IMR-90 (cell line): ENCODE measurements at regions not wholly inside any gene's neighbourhood (a gene's known extent, or its start where the extent isn't known, plus 50 kb on each side); places are given as distances from the start of the nearest gene placed in this dataset.

Source experiments
- ATAC-seq: fragments of 200-7000 bp; cut with Tn5 transposase; 2 replicates; pipeline ENCODE4 v1.9.1; 2020; ENCODE audit warnings: low read depth, mild to moderate bottlenecking, moderate library complexity
- BruUV-seq: library from RNA; stranded (reverse); fragments of 400-500 nt; replicated peaks from 2 replicates; lab custom pipeline; 2021; lab: Mats Ljungman, UMichigan
- CTCF ChIA-PET: fragments of 300-600 bp; formaldehyde crosslinking; extraction: SDS; loops from one replicate; lab custom pipeline; 2021; ENCODE audit warnings: antibody characterized with exemption; lab: Yijun Ruan, JAX
- POLR2A ChIA-PET: fragments of 300-600 bp; sonication (Branson Sonifier 250); formaldehyde crosslinking; loops from one replicate; lab custom pipeline; 2022; ENCODE audit warnings: antibody characterized with exemption; ENCODE audit not compliant: unreplicated experiment; lab: Charles Lee
- DNase-seq: peaks from one replicate; pipeline ENCODE4 v3.0.0; 2013
- H2AFZ ChIP-seq: replicated peaks from 2 replicates; pipeline ENCODE3; 2013; ENCODE audit warnings: low read length, mild to moderate bottlenecking; ENCODE audit not compliant: poor library complexity
- H2AK5ac ChIP-seq: 2 replicates; pipeline ENCODE4 v1.6.1; 2013; ENCODE audit warnings: low read depth, low read length, inconsistent platforms
- H2AK9ac ChIP-seq: replicated peaks from 2 replicates; pipeline ENCODE3; 2013; ENCODE audit warnings: mild to moderate bottlenecking, low read depth, low read length, moderate library complexity; ENCODE audit not compliant: poor library complexity
- H2BK120ac ChIP-seq: 2 replicates; pipeline ENCODE4 v1.6.1; 2013; ENCODE audit warnings: low read depth, low read length, inconsistent platforms
- H2BK15ac ChIP-seq: 3 replicates; pipeline ENCODE4 v1.6.1; 2013; ENCODE audit warnings: low read depth, low read length, inconsistent platforms
- H2BK20ac ChIP-seq: 2 replicates; pipeline ENCODE4 v1.6.1; 2013; ENCODE audit warnings: low read depth, mild to moderate bottlenecking, inconsistent platforms, low read length, moderate library complexity
- H2BK5ac ChIP-seq: 2 replicates; pipeline ENCODE4 v1.6.1; 2013; ENCODE audit warnings: mild to moderate bottlenecking, low read depth, low read length, inconsistent platforms; ENCODE audit not compliant: poor library complexity, severe bottlenecking
- H3K14ac ChIP-seq: replicated peaks from 2 replicates; pipeline ENCODE4 v1.6.1; 2013; ENCODE audit warnings: low read depth, low read length, inconsistent platforms
- H3K18ac ChIP-seq: 2 replicates; pipeline ENCODE4 v1.6.1; 2013; ENCODE audit warnings: low read depth, low read length, control low read depth
- H3K23ac ChIP-seq: 2 replicates; pipeline ENCODE4 v1.6.1; 2013; ENCODE audit warnings: low read depth, low read length, inconsistent platforms
- H3K27ac ChIP-seq: 2 replicates; pipeline ENCODE4 v1.5.1; 2013; ENCODE audit warnings: mild to moderate bottlenecking, control low read depth, low read length; ENCODE audit not compliant: insufficient read depth
- H3K27me3 ChIP-seq: 2 replicates; pipeline ENCODE4 v1.6.1; 2013; ENCODE audit warnings: low read length; ENCODE audit not compliant: control insufficient read depth, insufficient read depth
- H3K36me3 ChIP-seq: 2 replicates; pipeline ENCODE4 v1.6.1; 2013; ENCODE audit warnings: low read length, mixed read lengths; ENCODE audit not compliant: control insufficient read depth, insufficient read depth
- H3K4ac ChIP-seq: 2 replicates; pipeline ENCODE4 v1.6.1; 2013; ENCODE audit warnings: low read depth, low read length, inconsistent platforms
- H3K4me1 ChIP-seq: 2 replicates; pipeline ENCODE4 v1.6.1; 2013; ENCODE audit warnings: low read length, mixed read lengths; ENCODE audit not compliant: control insufficient read depth, insufficient read depth
- H3K4me2 ChIP-seq: 2 replicates; pipeline ENCODE4 v1.6.1; 2013; ENCODE audit warnings: low read depth, mild to moderate bottlenecking, control low read depth, low read length, moderate library complexity
- H3K4me3 ChIP-seq: 2 replicates; pipeline ENCODE4 v1.5.1; 2013; ENCODE audit warnings: low read depth, mild to moderate bottlenecking, control low read depth, low read length, moderate library complexity; ENCODE audit not compliant: insufficient read depth
- H3K56ac ChIP-seq: 2 replicates; pipeline ENCODE4 v1.6.1; 2013; ENCODE audit warnings: low read length, inconsistent platforms; ENCODE audit not compliant: insufficient read depth; ENCODE audit errors: extremely low read depth
- H3K79me1 ChIP-seq, 2 experiments: 2 replicates each; pipeline ENCODE4 v1.6.1; 2013; ENCODE audit warnings: low read length in 2 of 2, inconsistent platforms in 1 of 2, low read depth in 1 of 2
- H3K9ac ChIP-seq: 2 replicates; pipeline ENCODE4 v1.6.1; 2013; ENCODE audit warnings: low read depth, low read length, control low read depth
- H3K9me1 ChIP-seq: 2 replicates; pipeline ENCODE4 v1.6.1; 2013; ENCODE audit warnings: low read length, inconsistent platforms; ENCODE audit not compliant: insufficient read depth
- H3K9me3 ChIP-seq: 2 replicates; pipeline ENCODE4 v1.6.1; 2013; ENCODE audit warnings: low read length; ENCODE audit not compliant: control insufficient read depth, insufficient read depth
- H4K20me1 ChIP-seq: 2 replicates; pipeline ENCODE4 v1.6.1; 2013; ENCODE audit warnings: low read length, inconsistent platforms; ENCODE audit not compliant: insufficient read depth
- H4K5ac ChIP-seq: 2 replicates; pipeline ENCODE4 v1.6.1; 2013; ENCODE audit warnings: mild to moderate bottlenecking, low read depth, low read length, control low read depth
- H4K8ac ChIP-seq, 2 experiments: 2 replicates each; pipeline ENCODE4 v1.6.1; 2013; ENCODE audit warnings: low read depth in 2 of 2, low read length in 2 of 2, control low read depth in 1 of 2, inconsistent platforms in 1 of 2
- H4K91ac ChIP-seq: 2 replicates; pipeline ENCODE4 v1.6.1; 2013; ENCODE audit warnings: low read depth, low read length, inconsistent platforms; ENCODE audit not compliant: insufficient read depth
- BHLHE40 ChIP-seq: fragments of 150-350 bp; IDR thresholded peaks from 2 replicates; pipeline ENCODE4 v1.6.1; 2016; ENCODE audit warnings: mild to moderate bottlenecking, low read depth, low read length
- CEBPB ChIP-seq: IDR thresholded peaks from 2 replicates; pipeline ENCODE4 v1.6.1; 2012; ENCODE audit warnings: low read depth, low read length, improper control_type of control experiment
- CHD1 ChIP-seq: IDR thresholded peaks from 2 replicates; pipeline ENCODE4 v1.6.1; 2012; ENCODE audit warnings: low read depth, low read length, improper control_type of control experiment
- FOS ChIP-seq: fragments of 150-350 bp; IDR thresholded peaks from 2 replicates; pipeline ENCODE4 v1.6.1; 2016; ENCODE audit warnings: low read depth, low read length
- MAFK ChIP-seq: IDR thresholded peaks from 2 replicates; pipeline ENCODE4 v1.6.1; 2012; ENCODE audit warnings: low read depth, low read length, improper control_type of control experiment
- MAZ ChIP-seq: IDR thresholded peaks from 2 replicates; pipeline ENCODE4 v1.6.1; 2012; ENCODE audit warnings: low read depth, mild to moderate bottlenecking, low read length, improper control_type of control experiment, moderate library complexity, borderline replicate concordance
- MXI1 ChIP-seq: IDR thresholded peaks from 2 replicates; pipeline ENCODE4 v1.6.1; 2012; ENCODE audit warnings: low read depth, mild to moderate bottlenecking, low read length, moderate library complexity, borderline replicate concordance
- NFE2L2 ChIP-seq: fragments of 150-350 bp; IDR thresholded peaks from 2 replicates; pipeline ENCODE4 v1.6.1; 2016; ENCODE audit warnings: low read depth, mild to moderate bottlenecking, low read length
- POLR2A ChIP-seq: IDR thresholded peaks from 2 replicates; pipeline ENCODE4 v1.6.1; 2012; ENCODE audit warnings: mild to moderate bottlenecking, low read depth, low read length
- RAD21 ChIP-seq: IDR thresholded peaks from 2 replicates; pipeline ENCODE4 v1.6.1; 2012; ENCODE audit warnings: low read length, improper control_type of control experiment
- RCOR1 ChIP-seq: IDR thresholded peaks from 2 replicates; pipeline ENCODE4 v1.6.1; 2012; ENCODE audit warnings: mild to moderate bottlenecking, low read length, improper control_type of control experiment; ENCODE audit not compliant: insufficient replicate concordance
- RFX5 ChIP-seq: IDR thresholded peaks from 2 replicates; pipeline ENCODE4 v1.8.0; 2012; ENCODE audit warnings: low read depth, mild to moderate bottlenecking, low read length, moderate library complexity
- SMC3 ChIP-seq: fragments of 150-350 bp; IDR thresholded peaks from 2 replicates; pipeline ENCODE4 v1.6.1; 2016; ENCODE audit warnings: low read depth, mild to moderate bottlenecking, antibody characterized with exemption, low read length, moderate library complexity
- USF2 ChIP-seq: fragments of 150-350 bp; IDR thresholded peaks from 2 replicates; pipeline ENCODE4 v1.6.1; 2017; ENCODE audit warnings: mild to moderate bottlenecking, antibody characterized with exemption, low read length, low read depth
- WGBS, 2 experiments: methylation state at CpG; one replicate each; pipeline versions ENCODE4 v1.1.5 to v1.1.7; 2013; ENCODE audit warnings: missing lambda C conversion rate in 2 of 2; ENCODE audit not compliant: insufficient read length in 1 of 2; ENCODE audit errors: extremely low coverage in 2 of 2; 5-methylcytosine and 5-hydroxymethylcytosine counted together
- dilution Hi-C: fragments of 300-500 bp; cut with HindIII; formaldehyde crosslinking; loops from one replicate; pipeline ENCODE4 v1.14.3; 2018; ENCODE audit warnings: low sequenced_read_pairs; ENCODE audit not compliant: unreplicated experiment
- in situ Hi-C: fragments of 300-500 bp; cut with MboI; formaldehyde crosslinking; loops from 3 replicates; pipeline ENCODE4 v1.14.3; 2019; ENCODE audit warnings: low sequenced_read_pairs, inconsistent platforms, mixed read lengths
- intact Hi-C: fragments of 100-400 bp; cut with micrococcal nuclease; formaldehyde crosslinking; loops from 2 replicates; pipeline ENCODE4 v1.10.0; 2022
- TF ChIP-seq, protein P1 (sequence below): conservative IDR thresholded peaks from 2 replicates; pipeline ENCODE4 v1.5.1; 2012; ENCODE audit warnings: mild to moderate bottlenecking, low read depth, low read length, improper control_type of control experiment
- TF ChIP-seq, protein P2 (sequence below): fragments of 150-350 bp; IDR thresholded peaks from 2 replicates; pipeline ENCODE4 v1.6.1; 2016; ENCODE audit warnings: low read depth, mild to moderate bottlenecking, low read length, moderate library complexity, borderline replicate concordance

- Histone ChIP-seq H3K4me1 (no peaks in the 10 kb centered on the region), H3K4me2 (no peak overlapping the region), H2AK9ac (no peak overlapping the region), H3K9me3 (no peaks in the 10 kb centered on the region), H3K79me1 (no peaks in the 10 kb centered on the region), H2AFZ (no peak overlapping the region), H3K4me3 (no peak overlapping the region), H3K4ac (no peak overlapping the region), H2BK5ac (no peak overlapping the region), H3K56ac (no peak overlapping the region), H4K91ac (no peak overlapping the region), H3K18ac (no peak overlapping the region), H2BK15ac (no peak overlapping the region), H2BK20ac (no peak overlapping the region), H2AK5ac (no peak overlapping the region), H3K27ac (no peak overlapping the region), H3K27me3 (no peaks in the 10 kb centered on the region), H4K8ac (no peak overlapping the region), H4K20me1 (no peaks in the 10 kb centered on the region), H3K9me1 (no peaks in the 10 kb centered on the region), H4K5ac (no peak overlapping the region), H3K36me3 (no peaks in the 10 kb centered on the region), H3K14ac (no peak overlapping the region), H3K23ac (no peak overlapping the region), H3K9ac (no peak overlapping the region), H2BK120ac (no peak overlapping the region)
- in situ Hi-C loops (no loop called here), intact Hi-C loops (no loop called here), dilution Hi-C loops (no loop called here)
- no CpG with 5 or more reads among the region's 2 CpGs for WGBS, 2 experiments
- ATAC-seq (no peak), DNase-seq (no peak)
- no peak for TF ChIP-seq CHD1
- TF ChIP-seq, protein P1, sequence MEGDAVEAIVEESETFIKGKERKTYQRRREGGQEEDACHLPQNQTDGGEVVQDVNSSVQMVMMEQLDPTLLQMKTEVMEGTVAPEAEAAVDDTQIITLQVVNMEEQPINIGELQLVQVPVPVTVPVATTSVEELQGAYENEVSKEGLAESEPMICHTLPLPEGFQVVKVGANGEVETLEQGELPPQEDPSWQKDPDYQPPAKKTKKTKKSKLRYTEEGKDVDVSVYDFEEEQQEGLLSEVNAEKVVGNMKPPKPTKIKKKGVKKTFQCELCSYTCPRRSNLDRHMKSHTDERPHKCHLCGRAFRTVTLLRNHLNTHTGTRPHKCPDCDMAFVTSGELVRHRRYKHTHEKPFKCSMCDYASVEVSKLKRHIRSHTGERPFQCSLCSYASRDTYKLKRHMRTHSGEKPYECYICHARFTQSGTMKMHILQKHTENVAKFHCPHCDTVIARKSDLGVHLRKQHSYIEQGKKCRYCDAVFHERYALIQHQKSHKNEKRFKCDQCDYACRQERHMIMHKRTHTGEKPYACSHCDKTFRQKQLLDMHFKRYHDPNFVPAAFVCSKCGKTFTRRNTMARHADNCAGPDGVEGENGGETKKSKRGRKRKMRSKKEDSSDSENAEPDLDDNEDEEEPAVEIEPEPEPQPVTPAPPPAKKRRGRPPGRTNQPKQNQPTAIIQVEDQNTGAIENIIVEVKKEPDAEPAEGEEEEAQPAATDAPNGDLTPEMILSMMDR, result no peak
- no peak for TF ChIP-seq FOS
- no peak for TF ChIP-seq POLR2A
- TF ChIP-seq SMC3, result no peak
- no peak for TF ChIP-seq RFX5
- no peak for TF ChIP-seq RCOR1
- no peak for TF ChIP-seq CEBPB
- no peak for TF ChIP-seq USF2
- no peak for TF ChIP-seq RAD21
- TF ChIP-seq, protein P2, sequence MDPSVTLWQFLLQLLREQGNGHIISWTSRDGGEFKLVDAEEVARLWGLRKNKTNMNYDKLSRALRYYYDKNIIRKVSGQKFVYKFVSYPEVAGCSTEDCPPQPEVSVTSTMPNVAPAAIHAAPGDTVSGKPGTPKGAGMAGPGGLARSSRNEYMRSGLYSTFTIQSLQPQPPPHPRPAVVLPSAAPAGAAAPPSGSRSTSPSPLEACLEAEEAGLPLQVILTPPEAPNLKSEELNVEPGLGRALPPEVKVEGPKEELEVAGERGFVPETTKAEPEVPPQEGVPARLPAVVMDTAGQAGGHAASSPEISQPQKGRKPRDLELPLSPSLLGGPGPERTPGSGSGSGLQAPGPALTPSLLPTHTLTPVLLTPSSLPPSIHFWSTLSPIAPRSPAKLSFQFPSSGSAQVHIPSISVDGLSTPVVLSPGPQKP, result no peak
- no peak for TF ChIP-seq MAZ
- no peak for TF ChIP-seq BHLHE40
- no peak for TF ChIP-seq MXI1
- no peak for TF ChIP-seq NFE2L2
- no peak for TF ChIP-seq MAFK
- ChIA-PET POLR2A (no interaction called here), CTCF (no interaction called here)
- no TSS peak for BruUV-seq
Measured at GRCh38 chr3:111352585-111352984, 189.4 kb upstream of the CD96 start.
